NT2/D1 (cell line): ENCODE measurements at regions not wholly inside any gene's neighbourhood (a gene's known extent, or its start where the extent isn't known, plus 50 kb on each side); places are given as distances from the start of the nearest gene placed in this dataset.

Experiments
- SUZ12 ChIP-seq: IDR thresholded peaks from 2 replicates; pipeline ENCODE4 v1.6.1; 2011; ENCODE audit not compliant: insufficient read length, insufficient read depth; ENCODE audit errors: extremely low read depth
- YY1 ChIP-seq: IDR thresholded peaks from 2 replicates; pipeline ENCODE4 v1.6.1; 2011; ENCODE audit not compliant: insufficient read length, insufficient read depth
- ZNF274 ChIP-seq: IDR thresholded peaks from 2 replicates; pipeline ENCODE4 v1.6.1; 2011; ENCODE audit warnings: mild to moderate bottlenecking, low read depth, low read length

DNA sequence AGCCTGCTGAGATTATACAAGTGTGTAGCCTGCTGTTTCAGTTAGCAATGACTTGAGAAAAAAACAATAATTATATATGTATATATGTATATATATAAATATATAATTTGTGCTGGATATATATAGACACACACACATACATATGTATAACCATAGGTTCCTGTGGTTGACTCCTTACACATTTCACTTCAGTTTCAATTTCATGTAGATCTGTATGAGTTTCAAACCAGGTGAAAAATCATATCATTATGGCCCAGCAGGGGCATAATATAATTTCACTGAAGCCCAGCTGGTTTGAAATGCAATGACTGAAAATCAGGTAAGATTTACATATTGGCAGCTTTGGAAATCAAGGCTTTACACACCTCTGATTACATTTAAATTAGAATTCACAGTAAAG lies 690.4 kb upstream of the CDH18 start:
- TF ChIP-seq YY1 (no peak), ZNF274 (no peak), SUZ12 (no peak)
